AG04449 (cell line): ENCODE measurements at regions not wholly inside any gene's neighbourhood (a gene's known extent, or its start where the extent isn't known, plus 50 kb on each side); places are given as distances from the start of the nearest gene placed in this dataset.

Experiments used
- CTCF ChIA-PET: fragments of 350-600 bp; formaldehyde crosslinking; extraction: SDS; loops from one replicate; lab custom pipeline; 2021; ENCODE audit warnings: antibody characterized with exemption; lab: Yijun Ruan, JAX
- POLR2A ChIA-PET: fragments of 400-600, 350-600 bp; formaldehyde crosslinking; extraction: SDS; loops from one replicate; lab custom pipeline; 2020; ENCODE audit warnings: antibody characterized with exemption, inconsistent platforms; lab: Yijun Ruan, JAX
- DNase-seq: peaks from one replicate; pipeline ENCODE4 v3.0.0-alpha.2; 2010; ENCODE audit warnings: low read depth, low spot score
- H3K4me3 ChIP-seq: 2 replicates; pipeline ENCODE4 v1.5.1; 2011; ENCODE audit warnings: low read depth, mild to moderate bottlenecking, control low read depth, low read length
- TF ChIP-seq, protein P1 (sequence below): IDR thresholded peaks from one replicate; pipeline ENCODE4 v1.5.1; 2011; ENCODE audit warnings: mild to moderate bottlenecking, moderate library complexity, low read length, control low read depth, inconsistent platforms; ENCODE audit not compliant: insufficient read depth; ENCODE audit errors: missing control alignments

DNA sequence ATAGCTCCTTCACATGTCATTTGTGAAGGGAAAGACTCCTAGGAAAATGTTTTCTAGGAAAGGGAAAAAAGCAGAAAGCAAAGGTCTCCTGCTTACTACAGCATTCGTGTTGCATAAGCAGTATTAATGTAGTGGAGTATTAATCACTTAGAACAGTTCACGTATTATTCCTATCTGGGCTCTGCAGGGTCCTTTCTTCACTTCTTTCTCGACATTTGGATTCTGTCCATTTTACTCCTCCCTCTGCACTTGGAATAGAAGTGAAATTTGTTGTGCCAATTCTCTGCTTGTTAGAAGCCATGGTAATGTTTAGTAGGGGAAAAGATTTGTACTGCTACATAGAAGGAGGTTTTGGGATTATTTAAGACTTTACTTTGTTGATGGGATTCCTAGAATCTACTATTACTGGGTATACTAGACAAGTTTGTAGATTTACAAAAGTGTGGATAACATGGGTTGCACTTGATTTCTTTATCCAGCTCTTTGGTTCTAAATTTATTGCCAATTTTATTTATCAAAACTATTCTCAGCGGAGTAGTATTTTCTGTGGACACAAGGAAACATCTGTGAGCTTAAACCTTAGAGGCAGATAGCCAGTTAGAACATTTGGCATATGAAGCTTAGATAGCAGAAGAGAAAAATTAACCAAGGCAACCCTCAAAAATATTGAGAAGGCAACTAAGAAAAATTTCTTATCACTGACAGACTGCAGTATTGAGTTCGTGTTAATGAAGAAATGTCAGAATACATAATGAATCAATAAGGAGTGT is 108.4 kb upstream of the ESR1 start:
- TF ChIP-seq, protein P1, sequence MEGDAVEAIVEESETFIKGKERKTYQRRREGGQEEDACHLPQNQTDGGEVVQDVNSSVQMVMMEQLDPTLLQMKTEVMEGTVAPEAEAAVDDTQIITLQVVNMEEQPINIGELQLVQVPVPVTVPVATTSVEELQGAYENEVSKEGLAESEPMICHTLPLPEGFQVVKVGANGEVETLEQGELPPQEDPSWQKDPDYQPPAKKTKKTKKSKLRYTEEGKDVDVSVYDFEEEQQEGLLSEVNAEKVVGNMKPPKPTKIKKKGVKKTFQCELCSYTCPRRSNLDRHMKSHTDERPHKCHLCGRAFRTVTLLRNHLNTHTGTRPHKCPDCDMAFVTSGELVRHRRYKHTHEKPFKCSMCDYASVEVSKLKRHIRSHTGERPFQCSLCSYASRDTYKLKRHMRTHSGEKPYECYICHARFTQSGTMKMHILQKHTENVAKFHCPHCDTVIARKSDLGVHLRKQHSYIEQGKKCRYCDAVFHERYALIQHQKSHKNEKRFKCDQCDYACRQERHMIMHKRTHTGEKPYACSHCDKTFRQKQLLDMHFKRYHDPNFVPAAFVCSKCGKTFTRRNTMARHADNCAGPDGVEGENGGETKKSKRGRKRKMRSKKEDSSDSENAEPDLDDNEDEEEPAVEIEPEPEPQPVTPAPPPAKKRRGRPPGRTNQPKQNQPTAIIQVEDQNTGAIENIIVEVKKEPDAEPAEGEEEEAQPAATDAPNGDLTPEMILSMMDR: no peak
- POLR2A ChIA-PET: no interaction called here
- H3K4me3 ChIP-seq: no peak overlapping the region
- CTCF ChIA-PET: no interaction called here
- no peak for DNase-seq

DNA sequence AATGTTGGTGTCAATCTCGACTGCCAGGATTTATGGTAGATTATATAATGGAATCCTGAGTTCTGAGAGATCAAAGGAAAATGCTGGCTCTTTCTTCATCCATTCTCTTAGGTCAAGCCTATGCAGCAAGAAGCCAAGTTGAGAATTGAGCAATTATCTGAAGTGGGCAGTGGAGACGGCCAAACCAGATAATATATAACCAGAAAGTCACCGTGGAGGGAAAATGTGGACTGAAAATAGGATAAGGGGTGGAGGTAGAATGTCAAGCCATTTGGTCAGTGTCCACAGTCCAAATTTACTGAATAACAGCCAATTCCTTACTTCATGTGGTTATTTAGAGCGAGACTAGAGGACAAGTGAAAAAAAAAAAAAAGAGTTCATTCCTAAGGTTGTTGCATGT is 107.8 kb upstream of the ESR1 start:
- CTCF ChIA-PET: no interaction called here
- POLR2A ChIA-PET: no interaction called here
- H3K4me3 ChIP-seq: no peak overlapping the region
- TF ChIP-seq, protein P1: no peak
- DNase-seq: no peak

DNA sequence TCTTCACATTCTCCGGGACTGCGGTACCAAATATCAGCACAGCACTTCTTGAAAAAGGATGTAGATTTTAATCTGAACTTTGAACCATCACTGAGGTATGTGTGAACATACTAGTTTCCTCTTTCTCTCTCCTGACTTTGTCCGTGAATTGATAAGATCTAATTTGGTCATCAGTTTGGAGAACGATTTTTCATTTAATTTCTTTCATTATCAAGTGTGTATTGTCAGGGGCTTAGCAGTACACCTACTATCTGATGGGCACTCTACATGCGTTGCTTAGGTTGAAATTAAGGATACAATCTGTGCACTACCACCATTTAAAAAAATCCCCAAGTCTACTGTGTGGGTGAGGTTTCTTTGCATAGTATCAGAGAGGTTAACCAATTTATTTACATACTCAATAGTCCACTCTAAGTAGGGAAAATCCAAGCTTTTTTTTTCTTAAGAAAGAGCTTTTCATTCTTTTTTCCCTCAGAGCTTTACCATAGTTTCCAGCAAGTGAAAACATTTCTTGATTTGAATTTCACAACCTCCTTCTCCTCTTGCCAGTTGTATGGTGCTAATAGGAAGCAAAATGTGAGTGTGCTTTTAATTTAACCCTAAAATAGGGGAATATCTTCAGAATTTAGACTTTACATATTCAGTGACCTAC is 105.4 kb upstream of the ESR1 start:
- TF ChIP-seq, protein P1: no peak
- CTCF ChIA-PET: no interaction called here
- no peak overlapping the region for H3K4me3 ChIP-seq
- DNase-seq: no peak
- POLR2A ChIA-PET: no interaction called here

DNA sequence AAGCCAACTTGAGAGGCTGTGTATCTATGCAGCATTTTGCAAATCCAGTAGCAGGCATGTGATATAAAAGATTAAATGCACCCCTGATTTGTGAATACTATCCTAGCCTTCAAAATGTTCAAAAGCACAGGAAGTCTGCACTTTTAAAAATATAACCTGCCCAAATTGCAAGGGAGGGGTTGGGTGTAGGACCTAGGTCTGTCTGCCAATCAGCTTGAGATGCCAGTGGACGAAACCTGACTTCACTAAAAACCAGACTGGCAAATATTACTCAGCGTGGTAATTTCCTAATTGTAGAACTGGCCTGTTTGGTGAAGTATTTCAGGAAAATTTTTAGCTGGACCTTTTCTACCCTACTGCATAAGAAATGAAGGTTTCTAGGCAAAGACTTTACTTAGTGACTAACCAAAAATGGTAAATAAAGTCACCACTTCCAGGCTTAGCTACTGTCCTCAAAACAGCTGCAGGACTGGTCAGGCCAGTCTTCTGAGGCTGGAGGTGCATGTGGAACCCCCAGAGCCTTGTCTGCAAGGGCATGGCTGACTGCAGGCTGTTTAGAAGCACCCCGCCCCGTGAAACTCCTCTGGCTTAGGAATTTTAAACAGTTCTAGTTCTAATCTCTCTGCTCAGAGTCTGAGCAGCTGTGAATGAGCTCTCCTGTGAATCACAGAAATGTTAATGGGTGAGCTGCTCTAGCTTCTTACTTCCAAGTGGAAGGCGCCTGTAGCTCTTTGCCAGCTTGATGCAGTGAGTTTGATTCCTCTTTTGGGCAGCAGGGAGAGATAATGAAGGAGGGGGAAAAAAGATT is 104.4 kb upstream of the ESR1 start:
- TF ChIP-seq, protein P1: no peak
- DNase-seq: no peak
- CTCF ChIA-PET: no interaction called here
- H3K4me3 ChIP-seq: no peak overlapping the region
- POLR2A ChIA-PET: no interaction called here

DNA sequence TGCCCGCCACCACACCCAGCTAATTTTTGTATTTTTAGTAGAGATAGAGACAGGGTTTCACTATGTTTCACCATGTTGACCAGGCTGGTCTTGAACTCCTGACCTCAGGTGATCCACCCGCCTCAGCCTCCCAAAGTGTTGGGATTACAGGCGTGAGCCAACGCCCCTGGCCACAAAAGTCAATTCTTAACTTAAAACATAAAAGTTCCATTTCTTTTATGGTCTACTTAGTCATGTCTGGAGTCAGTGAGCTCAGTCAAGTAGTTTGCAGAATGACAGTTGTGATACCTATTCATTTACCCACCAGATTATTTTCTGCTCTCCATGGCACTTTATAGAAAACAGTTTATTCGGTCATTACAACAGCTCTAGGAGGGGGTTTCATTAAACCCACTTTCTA is 103.1 kb upstream of the ESR1 start:
- DNase-seq: no peak
- CTCF ChIA-PET: no interaction called here
- TF ChIP-seq, protein P1: no peak
- no peak overlapping the region for H3K4me3 ChIP-seq
- POLR2A ChIA-PET: no interaction called here
